ENCODE measurements at regions not wholly inside any gene's neighbourhood (a gene's known extent, or its start where the extent isn't known, plus 50 kb on each side); places are given as distances from the start of the nearest gene placed in this dataset.

- intact Hi-C loops (cut with DNase I) = no loop called here
- DNase-seq (ENCODE audit: low spot score) = no peak
These were observed 301.7 kb upstream of the EMCN start for GRCh38 chr4:100819505-100819904.

GRCh38 chr4:100816436-100817045 lies 298.7 kb upstream of the EMCN start:
- no peak for DNase-seq (ENCODE audit: low spot score)
- intact Hi-C loops (cut with DNase I) = no loop called here

DNA sequence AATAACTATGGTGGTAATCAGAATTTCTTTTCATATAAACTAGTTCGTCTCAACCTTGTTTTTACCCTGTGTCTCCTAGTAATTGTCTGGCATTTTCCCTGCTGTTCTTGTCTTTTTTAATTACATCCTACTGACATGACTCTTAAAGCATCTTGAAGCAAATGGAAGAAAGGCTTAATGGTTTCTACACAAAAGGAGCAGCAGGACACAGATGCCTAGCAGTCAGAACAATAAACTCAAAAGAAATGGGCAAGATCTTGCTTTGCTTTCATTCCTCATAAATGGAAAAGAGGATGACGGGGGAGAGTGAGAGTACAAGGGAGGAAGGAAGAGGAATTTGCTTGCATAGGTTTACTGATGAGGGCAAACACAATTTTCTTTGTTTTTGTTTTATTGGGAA lies 293.2 kb upstream of the EMCN start:
- intact Hi-C loops (cut with DNase I) = no loop called here

DNA sequence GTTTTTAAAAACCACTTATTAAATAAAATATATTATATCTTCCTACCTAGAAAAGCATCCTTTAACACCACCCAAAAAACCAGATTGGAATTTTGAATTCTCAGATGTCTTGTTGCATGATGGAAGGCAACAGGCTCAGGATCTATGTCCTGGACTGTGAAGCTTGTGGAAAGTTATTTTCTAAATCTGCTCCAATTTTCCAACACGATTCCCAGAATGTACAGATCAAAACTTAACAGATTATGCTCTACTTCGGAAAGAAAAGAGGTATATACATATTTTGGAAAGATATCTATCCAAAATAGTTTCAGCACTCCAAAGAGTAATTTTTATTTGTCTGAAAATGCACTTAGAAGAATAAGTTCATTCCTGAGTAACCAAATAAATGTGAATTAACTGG lies 291.7 kb upstream of the EMCN start:
- DNase-seq (ENCODE audit: low spot score) = no peak
- intact Hi-C loops (cut with DNase I) = no loop called here

More for the DNA sequence above, 293.2 kb upstream of the EMCN start:
- DNase-seq (ENCODE audit: low spot score) = no peak

DNA sequence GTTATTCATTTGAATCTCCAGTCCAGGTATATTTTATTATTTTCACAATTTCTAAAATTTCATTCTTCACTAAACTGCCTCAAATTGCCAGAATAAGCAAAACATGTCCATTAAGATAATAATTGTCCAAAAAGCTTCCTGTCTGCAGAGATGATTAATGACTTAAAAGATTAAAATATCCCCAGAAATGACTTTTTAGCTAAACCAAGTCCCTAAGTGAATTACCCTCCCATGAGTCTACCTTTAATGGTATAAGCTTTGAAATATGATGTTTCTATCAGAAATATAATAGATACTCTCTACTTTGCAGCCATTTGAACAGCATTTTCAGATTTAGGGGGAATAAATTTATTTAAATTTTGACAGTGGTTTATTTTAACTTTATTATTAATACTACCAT lies 289.2 kb upstream of the EMCN start:
- no peak for DNase-seq (ENCODE audit: low spot score)
- intact Hi-C loops (cut with DNase I) = no loop called here

- intact Hi-C loops (cut with DNase I) = no loop called here
- DNase-seq (ENCODE audit: low spot score) = no peak
These were observed 287.7 kb upstream of the EMCN start for GRCh38 chr4:100805538-100805937.

DNA sequence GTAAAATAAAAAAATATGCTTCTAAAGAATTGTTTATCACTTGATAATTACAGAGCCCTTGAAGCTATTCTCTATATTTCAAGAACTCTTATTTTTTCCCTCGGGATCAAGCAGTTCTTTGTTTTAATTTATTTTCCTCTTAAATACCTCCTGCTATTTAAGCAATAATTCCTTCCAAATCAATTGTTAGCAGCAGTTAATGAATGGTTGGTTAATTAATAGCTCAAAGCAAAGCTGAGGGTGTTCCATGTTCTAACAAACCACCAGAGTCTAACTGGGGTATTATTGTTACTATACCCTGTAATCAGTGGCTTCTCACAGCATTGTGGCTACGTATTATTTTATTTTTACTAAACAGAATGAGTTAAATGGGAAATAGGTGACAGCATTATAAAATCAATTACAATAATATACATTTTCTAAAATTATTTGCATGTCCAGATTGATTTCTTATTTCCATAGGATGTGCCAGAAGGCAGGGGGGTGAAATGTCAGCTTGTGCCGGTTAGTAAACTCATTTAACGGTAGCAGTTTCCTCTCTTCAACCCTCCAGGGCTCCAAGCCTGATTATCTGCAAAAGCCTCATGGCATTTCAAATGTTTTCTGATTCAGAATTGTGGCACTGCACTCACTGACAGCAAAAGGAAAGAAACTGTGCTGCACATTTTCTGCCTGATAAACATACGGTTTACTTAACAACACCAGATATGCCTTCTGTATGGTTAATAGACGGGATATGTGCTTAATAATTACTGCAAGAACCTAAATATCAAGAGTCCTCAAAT lies 286.9 kb upstream of the EMCN start:
- DNase-seq (ENCODE audit: low spot score) = no peak
- intact Hi-C loops (cut with DNase I) = no loop called here

DNA sequence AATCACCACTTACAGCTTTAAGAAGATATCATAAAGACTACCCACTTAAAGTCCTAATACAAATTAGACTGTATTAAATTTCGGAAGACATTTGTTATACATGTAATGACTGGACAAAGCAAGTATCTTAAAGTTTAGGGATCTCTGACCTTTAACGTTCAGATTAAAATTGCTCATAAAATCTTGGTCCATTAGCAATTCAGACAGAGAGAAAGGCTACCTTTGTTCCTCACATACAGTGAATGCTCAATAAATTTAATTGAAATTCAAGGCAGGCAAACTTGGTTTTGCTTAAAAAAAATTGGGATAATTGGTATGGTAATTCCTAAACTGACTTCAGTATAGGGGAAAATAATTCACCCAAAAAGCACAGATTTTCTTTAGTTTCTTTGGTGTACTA lies 285.9 kb upstream of the EMCN start:
- no peak for DNase-seq (ENCODE audit: low spot score)
- intact Hi-C loops (cut with DNase I) = no loop called here

GRCh38 chr4:100799761-100800539 lies 282.1 kb upstream of the EMCN start:
- DNase-seq (ENCODE audit: low spot score) = no peak
- intact Hi-C loops (cut with DNase I) = no loop called here

DNA sequence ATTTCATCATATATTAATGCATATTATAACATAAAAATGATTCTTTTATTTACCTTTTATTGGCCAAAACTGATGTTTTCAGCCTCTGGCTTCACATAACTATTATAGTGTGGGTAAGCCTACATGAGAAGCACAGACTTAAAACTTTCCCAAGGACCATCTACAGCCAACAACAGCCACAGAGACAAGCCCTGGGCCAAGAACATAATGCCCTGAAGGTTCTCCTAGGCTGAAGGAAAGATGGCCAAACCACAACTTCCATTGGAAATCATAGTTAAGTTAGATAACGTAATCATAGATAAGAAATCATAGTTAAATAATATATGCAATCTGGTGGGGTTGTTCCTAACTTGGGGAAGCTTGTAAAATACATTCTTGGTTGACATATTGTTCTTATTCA lies 280.0 kb upstream of the EMCN start:
- DNase-seq (ENCODE audit: low spot score) = no peak
- intact Hi-C loops (cut with DNase I) = no loop called here

DNA sequence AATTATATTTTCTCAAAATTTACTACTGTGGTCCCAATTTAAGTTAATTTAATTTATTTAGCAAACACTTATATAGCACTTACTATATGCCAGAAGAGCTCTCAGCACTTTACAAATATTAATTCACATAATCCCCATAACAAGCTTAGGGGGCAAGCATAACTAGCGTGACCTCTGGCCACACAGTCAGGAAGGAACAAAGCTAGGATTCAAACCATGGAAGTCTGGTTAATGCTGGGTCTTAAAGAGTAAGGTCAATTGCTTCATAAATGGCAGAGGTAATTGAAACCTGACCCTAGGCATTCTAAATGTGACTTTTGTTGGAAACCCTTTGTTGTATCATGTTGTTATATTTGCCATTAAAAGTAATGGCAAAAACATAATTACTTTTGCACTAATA lies 279.5 kb upstream of the EMCN start:
- intact Hi-C loops (cut with DNase I) = no loop called here
- no peak for DNase-seq (ENCODE audit: low spot score)

DNA sequence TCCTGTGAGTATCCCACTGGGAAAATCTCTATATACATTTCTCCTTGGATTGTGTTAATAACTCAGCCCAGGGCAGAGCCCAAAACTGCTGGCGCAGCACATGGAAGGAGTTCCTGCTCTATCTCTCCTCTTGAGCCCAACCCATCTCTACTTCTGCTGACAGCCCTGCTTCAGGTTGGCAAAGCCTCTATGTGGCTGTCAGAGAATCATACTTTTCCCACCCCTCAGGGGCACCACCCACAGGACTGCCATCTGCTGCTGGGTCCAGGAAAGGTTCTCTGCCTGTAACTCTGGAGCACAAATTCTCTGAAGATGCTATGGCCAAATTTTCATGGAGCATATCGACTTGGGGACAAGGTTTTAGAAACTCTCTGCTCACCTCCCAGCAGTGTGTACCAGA lies 278.5 kb upstream of the EMCN start:
- intact Hi-C loops (cut with DNase I) = no loop called here
- DNase-seq (ENCODE audit: low spot score) = no peak

- intact Hi-C loops (cut with DNase I) = no loop called here
- no peak for DNase-seq (ENCODE audit: low spot score)
These were observed 277.8 kb upstream of the EMCN start for GRCh38 chr4:100795581-100795980.

DNA sequence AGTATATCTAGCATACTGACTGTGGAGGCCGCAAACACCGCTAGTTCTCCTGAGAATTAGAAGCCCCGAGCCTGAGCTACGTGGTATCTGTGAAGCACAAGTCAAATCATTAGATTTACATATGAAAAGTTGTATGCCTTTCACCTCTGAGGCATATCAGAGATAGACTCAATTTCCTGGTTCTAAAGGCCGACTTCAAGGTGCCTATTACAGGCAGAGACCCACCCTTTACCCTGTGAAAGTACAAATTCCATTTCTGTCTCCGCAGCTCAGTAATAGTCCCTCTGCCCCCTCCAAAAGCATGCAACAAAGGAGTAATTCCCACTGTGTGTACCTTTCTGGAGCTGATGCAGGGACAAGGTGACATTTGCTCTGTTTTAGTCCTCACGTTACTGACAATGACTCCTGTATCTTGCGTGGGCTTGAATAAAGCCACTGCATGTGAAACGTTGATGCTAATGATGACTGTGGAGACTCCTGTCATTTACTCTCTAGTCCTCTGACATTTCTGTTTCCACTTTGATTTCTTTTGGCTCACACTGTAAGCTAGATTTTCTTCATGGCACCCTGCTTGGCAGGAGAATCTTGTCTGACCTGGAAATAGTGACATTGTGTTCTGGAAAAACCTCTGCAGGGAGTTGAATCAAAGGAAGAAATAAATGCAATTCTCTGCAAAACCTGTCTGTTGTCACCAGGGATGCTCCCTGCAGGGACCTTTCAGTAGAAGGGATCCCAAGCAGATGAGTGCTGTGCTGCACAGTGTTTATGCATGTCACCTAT lies 273.2 kb upstream of the EMCN start:
- intact Hi-C loops (cut with DNase I) = no loop called here
- no peak for DNase-seq (ENCODE audit: low spot score)

GRCh38 chr4:100789991-100790390 lies 272.2 kb upstream of the EMCN start:
- DNase-seq (ENCODE audit: low spot score) = no peak
- intact Hi-C loops (cut with DNase I) = no loop called here

- intact Hi-C loops (cut with DNase I) = no loop called here
These were observed 268.7 kb upstream of the EMCN start for GRCh38 chr4:100786481-100786880.

DNA sequence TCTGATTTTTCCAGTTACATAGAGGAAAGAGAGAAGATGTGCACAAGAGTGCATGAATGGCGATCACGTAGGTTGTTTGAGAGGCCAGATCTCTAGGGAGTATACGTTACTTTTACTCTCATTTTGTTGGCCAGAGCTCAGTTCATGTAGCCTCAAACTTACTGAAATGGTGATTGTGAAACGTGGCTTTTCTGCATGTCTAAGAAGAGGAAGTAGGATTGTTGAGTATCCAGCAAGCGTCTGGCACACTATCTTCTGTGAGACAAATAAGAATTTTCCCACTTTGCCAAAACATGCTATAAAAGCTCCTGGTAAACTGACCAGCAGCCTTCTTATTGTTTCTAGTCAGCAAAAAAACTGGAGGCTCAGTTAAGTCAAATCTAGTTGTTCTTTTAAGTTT lies 264.5 kb upstream of the EMCN start:
- DNase-seq (ENCODE audit: low spot score) = no peak
- intact Hi-C loops (cut with DNase I) = no loop called here

More at GRCh38 chr4:100786481-100786880, 268.7 kb upstream of the EMCN start:
- no peak for DNase-seq (ENCODE audit: low spot score)

- no peak for DNase-seq (ENCODE audit: low spot score)
- intact Hi-C loops (cut with DNase I) = no loop called here
These were observed 263.6 kb upstream of the EMCN start for GRCh38 chr4:100781435-100781834.

- intact Hi-C loops (cut with DNase I) = no loop called here
- DNase-seq (ENCODE audit: low spot score) = no peak
These were observed 262.3 kb upstream of the EMCN start for GRCh38 chr4:100780126-100780525.

DNA sequence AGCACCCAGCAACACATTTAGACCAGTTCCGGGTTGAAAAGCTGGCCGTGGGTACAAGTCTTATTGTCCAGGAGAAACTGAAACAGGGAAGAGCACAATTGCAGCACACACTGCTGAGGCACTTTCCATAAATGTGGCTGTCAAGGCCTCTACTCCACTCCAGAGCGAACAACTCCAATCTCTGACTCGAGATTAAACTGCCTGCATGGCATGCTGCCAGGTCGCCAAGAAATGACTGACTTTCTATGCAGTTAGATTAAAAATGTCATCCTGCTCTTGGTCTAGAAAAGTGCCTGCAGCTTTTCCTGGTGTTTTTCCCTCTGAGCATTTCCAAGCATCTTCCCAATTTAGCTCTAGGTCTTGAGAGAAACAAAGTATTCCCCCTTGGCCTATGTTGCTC lies 260.6 kb upstream of the EMCN start:
- no peak for DNase-seq (ENCODE audit: low spot score)
- intact Hi-C loops (cut with DNase I) = no loop called here
